ENCODE measurements at regions not wholly inside any gene's neighbourhood (a gene's known extent, or its start where the extent isn't known, plus 50 kb on each side); places are given as distances from the start of the nearest gene placed in this dataset.

DNA sequence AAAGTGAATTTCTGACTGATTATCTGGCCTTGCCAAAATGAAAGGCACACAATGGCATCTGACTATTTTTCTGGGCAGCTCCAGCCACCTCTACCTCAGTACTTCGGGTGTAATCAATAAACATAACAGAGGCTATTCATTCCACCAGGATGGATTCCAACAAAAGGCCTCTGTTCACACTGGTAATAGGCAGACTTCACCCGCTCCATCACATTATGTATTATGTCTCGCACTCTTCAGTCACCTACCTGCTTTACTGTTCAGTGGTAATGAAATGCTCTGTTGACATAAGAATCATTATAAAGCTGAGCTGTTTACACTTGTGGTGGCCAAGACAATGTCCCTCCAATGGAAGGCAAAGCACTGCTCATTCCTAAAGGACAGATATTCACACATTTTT lies 1333.7 kb upstream of the WWC1 start:
- H3K27me3 ChIP-seq, result no peaks in the 10 kb centered on the region

DNA sequence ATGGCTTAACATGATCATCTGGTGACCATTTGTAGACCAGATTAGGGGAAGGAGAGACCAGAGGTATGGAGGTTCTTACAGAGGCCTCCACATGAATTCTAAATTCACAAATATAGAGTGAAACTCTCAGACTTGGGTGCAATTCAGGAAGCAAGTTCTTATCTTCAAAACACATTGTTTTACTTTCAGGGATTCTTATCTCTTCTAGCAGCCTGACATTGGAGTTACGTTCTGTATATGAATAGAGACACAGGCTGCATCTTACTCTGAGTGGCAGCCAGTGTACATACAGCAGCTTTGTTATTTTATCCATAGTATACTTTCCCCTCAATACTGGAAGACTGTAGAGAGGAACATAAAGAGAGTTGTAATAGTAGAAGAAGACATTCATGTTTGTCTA lies 1331.7 kb upstream of the WWC1 start:
- TF ChIP-seq EP300 (IDR thresholded peaks at IDR 0.05; ENCODE audit: low read depth) (no peak), POLR2AphosphoS5 (IDR thresholded peaks at IDR 0.05) (no peak), POLR2A (IDR thresholded peaks at IDR 0.05) (no peak)
- TF ChIP-seq, protein P1, sequence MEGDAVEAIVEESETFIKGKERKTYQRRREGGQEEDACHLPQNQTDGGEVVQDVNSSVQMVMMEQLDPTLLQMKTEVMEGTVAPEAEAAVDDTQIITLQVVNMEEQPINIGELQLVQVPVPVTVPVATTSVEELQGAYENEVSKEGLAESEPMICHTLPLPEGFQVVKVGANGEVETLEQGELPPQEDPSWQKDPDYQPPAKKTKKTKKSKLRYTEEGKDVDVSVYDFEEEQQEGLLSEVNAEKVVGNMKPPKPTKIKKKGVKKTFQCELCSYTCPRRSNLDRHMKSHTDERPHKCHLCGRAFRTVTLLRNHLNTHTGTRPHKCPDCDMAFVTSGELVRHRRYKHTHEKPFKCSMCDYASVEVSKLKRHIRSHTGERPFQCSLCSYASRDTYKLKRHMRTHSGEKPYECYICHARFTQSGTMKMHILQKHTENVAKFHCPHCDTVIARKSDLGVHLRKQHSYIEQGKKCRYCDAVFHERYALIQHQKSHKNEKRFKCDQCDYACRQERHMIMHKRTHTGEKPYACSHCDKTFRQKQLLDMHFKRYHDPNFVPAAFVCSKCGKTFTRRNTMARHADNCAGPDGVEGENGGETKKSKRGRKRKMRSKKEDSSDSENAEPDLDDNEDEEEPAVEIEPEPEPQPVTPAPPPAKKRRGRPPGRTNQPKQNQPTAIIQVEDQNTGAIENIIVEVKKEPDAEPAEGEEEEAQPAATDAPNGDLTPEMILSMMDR (IDR thresholded peaks at IDR 0.05), result no peak
- intact Hi-C loops (cut with DNase I; ENCODE audit: low total_unique reads), result no loop called here

More for the DNA sequence above, 1333.7 kb upstream of the WWC1 start:
- H3K4me1 ChIP-seq, result no peaks in the 10 kb centered on the region
- 59% methylated on average over 3 of the region's 3 CpGs; no CpG with 5 or more reads in 1 of the 2 donors for WGBS, 2 donors (ENCODE audit: low coverage in 1 of 2)
- no peak overlapping the region for H3K4me3 ChIP-seq
- TF ChIP-seq, protein P1 (IDR thresholded peaks at IDR 0.05), result no peak
- TF ChIP-seq POLR2AphosphoS5 (IDR thresholded peaks at IDR 0.05) (no peak), EP300 (IDR thresholded peaks at IDR 0.05; ENCODE audit: low read depth) (no peak), POLR2A (IDR thresholded peaks at IDR 0.05) (no peak)
- no peak for DNase-seq
- no peak overlapping the region for H3K27ac ChIP-seq
- no peaks in the 10 kb centered on the region for H3K36me3 ChIP-seq
- in situ Hi-C loops (cut with MboI; ENCODE audit: low pct_ligation_motif_present in 1 of 4, low pct_unique_long_range_greater_than_20kb in 1 of 4, low sequenced_read_pairs in 3 of 4), result no loop called here
- no peaks in the 10 kb centered on the region for H3K9me3 ChIP-seq
- intact Hi-C loops (cut with DNase I; ENCODE audit: low total_unique reads), result no loop called here

DNA sequence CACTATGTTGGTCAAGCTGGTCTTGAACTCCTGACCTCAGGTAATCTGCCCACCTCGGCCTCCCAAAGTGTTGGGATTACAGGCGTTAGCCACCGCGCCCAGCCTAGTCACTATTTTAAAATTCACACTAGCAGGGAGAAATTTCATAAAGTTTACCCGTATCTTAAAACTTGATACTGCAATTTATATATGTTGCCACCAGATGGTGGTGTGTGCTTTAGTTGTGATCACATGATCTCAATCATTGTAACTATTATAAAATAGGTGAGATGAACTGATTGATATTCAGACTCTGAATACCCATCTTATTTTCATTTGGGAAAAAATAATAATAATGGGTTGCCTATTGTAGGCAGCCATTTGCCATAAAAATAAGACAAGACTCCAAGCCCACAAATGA lies 1330.4 kb upstream of the WWC1 start:
- WGBS, 2 donors (ENCODE audit: low coverage in 1 of 2), result 69 to 70% methylated on average over 5 of the region's 5 CpGs
- intact Hi-C loops (cut with DNase I; ENCODE audit: low total_unique reads), result no loop called here
- TF ChIP-seq EP300 (IDR thresholded peaks at IDR 0.05; ENCODE audit: low read depth), result no peak
- no peak for TF ChIP-seq POLR2A (IDR thresholded peaks at IDR 0.05)
- no peak for TF ChIP-seq POLR2AphosphoS5 (IDR thresholded peaks at IDR 0.05)
- TF ChIP-seq, protein P1 (IDR thresholded peaks at IDR 0.05), result peak; percentile 13 to 53 (median 43)
- Histone ChIP-seq H3K4me3 (no peak overlapping the region), H3K36me3 (no peaks in the 10 kb centered on the region), H3K4me1 (no peaks in the 10 kb centered on the region), H3K27me3 (no peaks in the 10 kb centered on the region), H3K9me3 (no peaks in the 10 kb centered on the region), H3K27ac (no peak overlapping the region)
- no peak for DNase-seq
- in situ Hi-C loops (cut with MboI; ENCODE audit: low pct_ligation_motif_present in 1 of 4, low pct_unique_long_range_greater_than_20kb in 1 of 4, low sequenced_read_pairs in 3 of 4), result no loop called here

More for the DNA sequence above, 1331.7 kb upstream of the WWC1 start:
- 25 to 38% methylated on average over 1 of the region's 1 CpG for WGBS, 2 donors (ENCODE audit: low coverage in 1 of 2)
- no peak overlapping the region for H3K4me3 ChIP-seq
- in situ Hi-C loops (cut with MboI; ENCODE audit: low pct_ligation_motif_present in 1 of 4, low pct_unique_long_range_greater_than_20kb in 1 of 4, low sequenced_read_pairs in 3 of 4), result no loop called here
- no peak for DNase-seq
- H3K9me3 ChIP-seq, result no peaks in the 10 kb centered on the region
- no peaks in the 10 kb centered on the region for H3K4me1 ChIP-seq
- H3K27ac ChIP-seq, result no peak overlapping the region
- no peaks in the 10 kb centered on the region for H3K36me3 ChIP-seq
- no peaks in the 10 kb centered on the region for H3K27me3 ChIP-seq

DNA sequence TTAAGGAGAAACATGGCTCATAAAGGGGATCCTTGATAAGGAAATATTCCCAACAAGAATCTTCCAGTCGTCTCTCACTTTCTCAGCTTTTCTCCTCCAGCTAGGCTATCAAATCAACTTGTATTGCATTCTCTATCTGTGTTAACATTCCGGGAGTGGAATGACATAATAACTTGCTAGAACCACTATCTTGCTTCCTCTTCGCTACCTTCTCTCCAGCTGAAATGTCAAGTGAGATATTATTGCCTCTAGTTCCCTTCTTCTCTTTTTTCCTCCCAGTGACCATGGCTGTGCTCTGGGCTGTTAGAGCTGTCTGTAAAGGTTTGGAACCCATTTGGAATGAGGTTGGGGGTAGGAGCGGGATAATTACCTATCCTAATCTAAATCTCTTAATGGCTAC lies 1329.5 kb upstream of the WWC1 start:
- no peak overlapping the region for H3K27ac ChIP-seq
- H3K9me3 ChIP-seq, result no peaks in the 10 kb centered on the region
- in situ Hi-C loops (cut with MboI; ENCODE audit: low pct_ligation_motif_present in 1 of 4, low pct_unique_long_range_greater_than_20kb in 1 of 4, low sequenced_read_pairs in 3 of 4), result no loop called here
- no peak for TF ChIP-seq POLR2AphosphoS5 (IDR thresholded peaks at IDR 0.05)
- no peak for TF ChIP-seq POLR2A (IDR thresholded peaks at IDR 0.05)
- TF ChIP-seq, protein P1 (IDR thresholded peaks at IDR 0.05), result no peak
- TF ChIP-seq EP300 (IDR thresholded peaks at IDR 0.05; ENCODE audit: low read depth), result no peak
- no peak overlapping the region for H3K4me3 ChIP-seq
- intact Hi-C loops (cut with DNase I; ENCODE audit: low total_unique reads), result no loop called here
- H3K27me3 ChIP-seq, result no peaks in the 10 kb centered on the region
- WGBS, 2 donors (ENCODE audit: low coverage in 1 of 2), result 73 to 76% methylated on average over 4 of the region's 4 CpGs
- H3K4me1 ChIP-seq, result no peaks in the 10 kb centered on the region
- no peaks in the 10 kb centered on the region for H3K36me3 ChIP-seq
- DNase-seq, result no peak

All from transverse colon (tissue), 4 donors.